ENCODE measurements at regions not wholly inside any gene's neighbourhood (a gene's known extent, or its start where the extent isn't known, plus 50 kb on each side); places are given as distances from the start of the nearest gene placed in this dataset.

GRCh38 chr4:32216502-32216901 lies 1496.3 kb downstream of the PCDH7 start:
- DNase-seq (ENCODE audit: low read depth, low spot score): no peak

GRCh38 chr4:32219306-32220075 lies 1499.3 kb downstream of the PCDH7 start:
- DNase-seq (ENCODE audit: low read depth, low spot score): no peak

- DNase-seq (ENCODE audit: low read depth, low spot score): no peak
These were observed 1506.0 kb downstream of the PCDH7 start for GRCh38 chr4:32226204-32226603.

- no peak for DNase-seq (ENCODE audit: low read depth, low spot score)
These were observed 1506.6 kb downstream of the PCDH7 start for GRCh38 chr4:32226733-32227132.

- DNase-seq (ENCODE audit: low read depth, low spot score): no peak
These were observed 1523.8 kb downstream of the PCDH7 start for GRCh38 chr4:32243926-32244325.

GRCh38 chr4:32249040-32249439 lies 1528.9 kb downstream of the PCDH7 start:
- DNase-seq (ENCODE audit: low read depth, low spot score): no peak

DNA sequence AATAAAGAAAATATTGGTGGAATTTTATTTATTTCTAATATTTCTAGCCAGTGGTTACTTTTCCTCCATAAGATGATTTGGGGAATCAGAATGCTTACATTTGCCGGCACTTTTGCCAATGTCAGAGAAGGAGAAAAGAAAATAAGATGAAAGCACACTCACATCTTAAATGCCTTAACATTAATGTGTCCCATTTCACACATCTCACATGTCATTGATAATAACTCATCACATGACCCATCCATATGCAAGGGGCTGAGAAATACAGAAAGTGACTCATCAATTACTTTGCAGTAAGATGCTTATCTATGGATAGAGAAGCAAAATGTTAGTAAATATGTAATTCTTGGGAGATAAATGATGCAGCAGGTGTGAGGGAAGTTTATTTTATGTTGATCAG lies 1531.0 kb downstream of the PCDH7 start:
- no peak for DNase-seq (ENCODE audit: low read depth, low spot score)

- no peak for DNase-seq (ENCODE audit: low read depth, low spot score)
These were observed 1531.8 kb downstream of the PCDH7 start for GRCh38 chr4:32251926-32252325.

GRCh38 chr4:32254216-32254615 lies 1534.0 kb downstream of the PCDH7 start:
- DNase-seq (ENCODE audit: low read depth, low spot score): no peak

DNA sequence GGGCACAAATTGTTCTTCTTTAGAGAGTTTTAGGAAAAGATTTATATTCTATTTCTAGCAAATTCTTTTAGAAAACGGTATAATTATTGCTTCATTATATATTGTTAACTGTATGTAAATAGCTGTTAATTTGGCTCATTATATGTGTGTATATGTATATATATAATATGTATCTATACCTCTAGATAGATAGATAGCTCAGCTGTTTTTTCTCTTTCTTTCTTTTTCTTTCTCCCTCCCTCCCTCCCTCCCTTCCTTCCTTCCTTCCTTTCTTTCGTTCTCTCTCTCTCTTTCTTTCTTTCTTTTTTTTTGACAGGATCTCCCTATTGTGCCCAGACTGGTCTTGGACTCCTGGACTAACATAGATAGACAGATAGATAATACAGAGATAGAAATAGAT lies 1538.8 kb downstream of the PCDH7 start:
- DNase-seq (ENCODE audit: low read depth, low spot score): no peak

DNA sequence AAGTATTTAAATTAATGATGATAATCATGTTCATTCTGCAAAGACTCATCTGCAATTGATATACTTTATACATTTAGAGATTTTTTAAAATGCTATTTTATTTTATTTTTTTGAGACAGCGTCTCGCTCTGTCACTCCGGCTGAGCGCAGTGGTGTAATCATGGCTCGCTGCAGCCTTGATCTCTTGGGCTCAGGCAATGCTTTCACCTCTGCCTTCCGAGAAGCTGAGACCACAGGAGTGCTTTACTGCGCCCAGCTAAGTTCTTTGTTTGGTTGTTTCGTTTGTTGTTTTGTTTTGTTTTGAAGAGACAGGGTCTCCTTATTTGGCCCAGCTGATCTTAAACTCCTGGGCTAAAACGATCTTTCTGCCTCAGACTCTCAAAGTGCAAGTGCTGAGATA lies 1541.0 kb downstream of the PCDH7 start:
- DNase-seq (ENCODE audit: low read depth, low spot score): no peak

- DNase-seq (ENCODE audit: low read depth, low spot score): no peak
These were observed 1548.7 kb downstream of the PCDH7 start for GRCh38 chr4:32268863-32269262.

GRCh38 chr4:32290102-32290501 lies 1569.9 kb downstream of the PCDH7 start:
- DNase-seq (ENCODE audit: low read depth, low spot score): no peak

- no peak for DNase-seq (ENCODE audit: low read depth, low spot score)
These were observed 1598.8 kb downstream of the PCDH7 start for GRCh38 chr4:32318926-32319325.

DNA sequence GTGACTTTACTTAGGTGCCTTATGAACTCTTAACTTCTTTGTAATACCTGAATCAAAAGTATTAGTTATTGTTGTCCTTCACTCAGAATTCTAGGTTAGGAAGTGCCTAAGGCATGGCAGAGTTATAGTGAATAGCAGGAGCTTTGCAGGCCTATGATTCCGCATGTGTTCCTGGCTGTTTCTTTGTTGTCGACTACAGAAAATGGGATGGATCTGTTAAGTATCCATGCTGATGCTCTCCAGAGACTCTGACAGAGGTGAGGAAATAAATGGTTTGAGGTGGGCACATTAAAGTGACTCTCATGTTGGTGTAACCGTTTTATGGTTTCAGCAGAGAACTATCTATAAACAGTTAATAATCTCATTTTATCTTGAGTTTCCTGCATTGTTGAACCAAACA lies 1601.3 kb downstream of the PCDH7 start:
- no peak for DNase-seq (ENCODE audit: low read depth, low spot score)

- DNase-seq (ENCODE audit: low read depth, low spot score): no peak
These were observed 1614.6 kb downstream of the PCDH7 start for GRCh38 chr4:32334759-32335158.

GRCh38 chr4:32337403-32337802 lies 1617.2 kb downstream of the PCDH7 start:
- DNase-seq (ENCODE audit: low read depth, low spot score): no peak

DNA sequence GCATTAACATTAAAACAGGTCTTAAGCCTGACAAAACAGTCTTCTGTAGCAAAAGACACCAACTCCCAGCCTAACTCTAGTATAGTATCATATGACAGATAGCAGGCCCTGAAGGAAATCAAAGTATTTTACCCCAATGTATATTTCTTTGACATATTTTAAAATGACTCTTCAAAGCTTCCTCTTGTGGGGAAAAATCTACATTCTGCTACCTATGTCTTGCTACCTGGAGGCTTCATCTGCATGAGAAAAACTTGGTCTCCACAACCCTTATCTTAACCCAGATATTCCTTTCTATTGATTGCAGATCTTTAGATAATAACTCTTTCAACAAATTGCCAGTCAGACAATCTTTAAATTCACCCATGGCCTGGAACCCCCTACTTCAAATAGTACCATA lies 1620.4 kb downstream of the PCDH7 start:
- DNase-seq (ENCODE audit: low read depth, low spot score): no peak

- no peak for DNase-seq (ENCODE audit: low read depth, low spot score)
These were observed 1621.2 kb downstream of the PCDH7 start for GRCh38 chr4:32341342-32341741.

GRCh38 chr4:32342054-32342453 lies 1621.9 kb downstream of the PCDH7 start:
- DNase-seq (ENCODE audit: low read depth, low spot score): no peak

- no peak for DNase-seq (ENCODE audit: low read depth, low spot score)
These were observed 1628.9 kb downstream of the PCDH7 start for GRCh38 chr4:32349026-32349425.

DNA sequence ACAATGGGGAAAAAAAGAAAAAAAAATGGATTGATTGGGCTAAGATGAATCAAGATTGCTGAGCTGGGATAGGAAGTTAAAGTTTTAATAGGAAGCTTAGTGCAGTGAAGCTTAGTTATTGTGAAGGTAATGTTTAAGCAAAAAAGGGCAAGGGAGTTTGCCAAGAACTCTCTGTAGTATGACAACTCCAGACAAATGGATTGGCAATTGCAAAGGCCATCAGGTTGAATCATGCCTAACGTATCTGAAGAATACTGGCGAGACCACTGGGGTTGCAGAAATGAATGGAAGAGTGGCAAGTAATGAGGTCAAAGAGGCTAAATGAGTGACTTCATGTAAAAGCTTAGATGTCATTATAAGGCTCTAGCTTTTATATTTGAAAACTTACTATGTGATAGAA lies 1654.0 kb downstream of the PCDH7 start:
- no peak for DNase-seq (ENCODE audit: low read depth, low spot score)

DNA sequence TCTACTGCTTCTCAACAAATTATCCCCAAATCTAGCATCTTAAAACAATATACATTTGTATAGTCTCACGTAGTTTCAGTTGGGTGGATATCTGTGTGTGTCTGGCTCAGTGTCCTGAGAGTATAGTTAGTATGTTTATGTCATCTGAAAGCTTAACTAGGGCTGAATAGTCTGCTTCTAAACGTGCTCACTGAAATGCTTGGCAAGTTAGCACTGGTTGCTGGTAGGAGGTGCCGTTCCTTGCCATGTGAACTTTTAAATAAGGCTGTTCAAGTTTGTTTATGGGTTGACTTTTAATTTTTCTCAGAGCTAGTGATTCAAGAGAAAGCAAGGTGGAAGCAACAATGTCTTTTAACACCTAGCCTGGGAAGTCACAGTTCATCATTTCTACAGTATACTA lies 1673.6 kb downstream of the PCDH7 start:
- DNase-seq (ENCODE audit: low read depth, low spot score): no peak

DNA sequence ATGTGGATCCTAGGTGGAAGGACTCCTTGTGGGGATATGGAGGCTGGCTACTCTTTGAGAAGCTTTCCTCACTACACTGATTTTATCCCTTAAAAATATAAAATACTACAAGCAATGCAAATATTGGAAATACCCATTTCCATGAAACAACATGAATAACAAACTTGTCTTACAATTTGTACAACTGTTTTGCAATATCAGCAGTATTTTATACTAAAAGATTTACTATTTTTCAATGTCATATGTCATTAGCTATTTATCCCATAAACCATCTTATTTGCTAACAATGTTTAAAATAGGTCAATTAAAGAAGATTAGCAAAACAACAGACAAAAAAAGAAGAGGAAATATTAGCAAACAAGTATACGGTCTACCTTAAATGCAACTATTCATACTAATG lies 1674.1 kb downstream of the PCDH7 start:
- DNase-seq (ENCODE audit: low read depth, low spot score): no peak
